ENCODE measurements at regions not wholly inside any gene's neighbourhood (a gene's known extent, or its start where the extent isn't known, plus 50 kb on each side); places are given as distances from the start of the nearest gene placed in this dataset.

GRCh38 chr11:92714111-92714510, 255.3 kb upstream of the MTNR1B start:
- no peak for DNase-seq (ENCODE audit: low spot score)
- in situ Hi-C loops (cut with MboI; ENCODE audit: low sequenced_read_pairs, unreplicated experiment), result no loop called here
- TF ChIP-seq, protein P1, sequence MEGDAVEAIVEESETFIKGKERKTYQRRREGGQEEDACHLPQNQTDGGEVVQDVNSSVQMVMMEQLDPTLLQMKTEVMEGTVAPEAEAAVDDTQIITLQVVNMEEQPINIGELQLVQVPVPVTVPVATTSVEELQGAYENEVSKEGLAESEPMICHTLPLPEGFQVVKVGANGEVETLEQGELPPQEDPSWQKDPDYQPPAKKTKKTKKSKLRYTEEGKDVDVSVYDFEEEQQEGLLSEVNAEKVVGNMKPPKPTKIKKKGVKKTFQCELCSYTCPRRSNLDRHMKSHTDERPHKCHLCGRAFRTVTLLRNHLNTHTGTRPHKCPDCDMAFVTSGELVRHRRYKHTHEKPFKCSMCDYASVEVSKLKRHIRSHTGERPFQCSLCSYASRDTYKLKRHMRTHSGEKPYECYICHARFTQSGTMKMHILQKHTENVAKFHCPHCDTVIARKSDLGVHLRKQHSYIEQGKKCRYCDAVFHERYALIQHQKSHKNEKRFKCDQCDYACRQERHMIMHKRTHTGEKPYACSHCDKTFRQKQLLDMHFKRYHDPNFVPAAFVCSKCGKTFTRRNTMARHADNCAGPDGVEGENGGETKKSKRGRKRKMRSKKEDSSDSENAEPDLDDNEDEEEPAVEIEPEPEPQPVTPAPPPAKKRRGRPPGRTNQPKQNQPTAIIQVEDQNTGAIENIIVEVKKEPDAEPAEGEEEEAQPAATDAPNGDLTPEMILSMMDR (IDR thresholded peaks at IDR 0.05; ENCODE audit: borderline replicate concordance, control extremely low read depth, extremely low read depth, insufficient read depth, missing control alignments), result no peak

- TF ChIP-seq, protein P1 (IDR thresholded peaks at IDR 0.05; ENCODE audit: borderline replicate concordance, control extremely low read depth, extremely low read depth, insufficient read depth, missing control alignments), result no peak
- in situ Hi-C loops (cut with MboI; ENCODE audit: low sequenced_read_pairs, unreplicated experiment), result no loop called here
- DNase-seq (ENCODE audit: low spot score), result no peak
Observed at GRCh38 chr11:92717240-92717639, 252.2 kb upstream of the MTNR1B start.

DNA sequence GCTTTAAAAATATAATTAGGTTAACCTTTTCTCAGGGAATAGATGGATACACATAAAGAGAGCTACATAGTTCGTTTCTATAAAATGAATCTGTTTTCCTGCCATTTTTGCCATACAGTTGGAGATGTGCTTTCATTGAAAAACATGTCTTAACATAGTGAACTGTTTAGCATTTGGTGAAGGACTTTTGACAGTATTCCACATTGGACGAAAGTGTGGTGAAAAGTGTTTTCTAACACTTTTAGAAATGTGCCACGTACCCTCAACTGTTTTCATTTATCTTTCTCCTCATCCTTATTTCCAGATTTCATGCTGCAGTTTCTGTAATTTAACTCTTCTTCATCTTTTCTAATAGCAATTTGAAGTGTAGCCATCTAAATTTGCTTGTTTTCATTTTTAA, 249.1 kb upstream of the MTNR1B start:
- in situ Hi-C loops (cut with MboI; ENCODE audit: low sequenced_read_pairs, unreplicated experiment), result no loop called here
- DNase-seq (ENCODE audit: low spot score), result no peak
- TF ChIP-seq, protein P1 (IDR thresholded peaks at IDR 0.05; ENCODE audit: borderline replicate concordance, control extremely low read depth, extremely low read depth, insufficient read depth, missing control alignments), result no peak

DNA sequence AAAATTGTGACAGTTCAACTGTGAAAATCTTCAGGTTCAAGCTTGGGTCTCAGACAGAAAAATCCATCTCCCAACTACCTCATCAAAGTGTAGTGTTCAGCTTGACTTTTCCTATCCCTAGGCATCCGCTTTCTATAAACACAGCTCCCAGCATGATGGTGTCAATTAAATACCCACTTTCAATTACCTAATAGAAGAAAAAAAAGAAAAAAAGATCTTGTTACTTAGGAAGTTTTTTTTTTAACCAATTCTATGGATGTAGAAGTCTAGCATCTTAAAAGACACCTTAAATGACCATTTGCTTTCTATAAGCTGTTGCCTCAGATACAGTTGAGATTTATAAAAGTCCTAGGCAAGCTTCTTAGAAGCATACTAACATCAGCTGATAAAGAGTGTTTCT, 244.1 kb upstream of the MTNR1B start:
- in situ Hi-C loops (cut with MboI; ENCODE audit: low sequenced_read_pairs, unreplicated experiment), result no loop called here
- no peak for DNase-seq (ENCODE audit: low spot score)
- TF ChIP-seq, protein P1 (IDR thresholded peaks at IDR 0.05; ENCODE audit: borderline replicate concordance, control extremely low read depth, extremely low read depth, insufficient read depth, missing control alignments), result no peak

DNA sequence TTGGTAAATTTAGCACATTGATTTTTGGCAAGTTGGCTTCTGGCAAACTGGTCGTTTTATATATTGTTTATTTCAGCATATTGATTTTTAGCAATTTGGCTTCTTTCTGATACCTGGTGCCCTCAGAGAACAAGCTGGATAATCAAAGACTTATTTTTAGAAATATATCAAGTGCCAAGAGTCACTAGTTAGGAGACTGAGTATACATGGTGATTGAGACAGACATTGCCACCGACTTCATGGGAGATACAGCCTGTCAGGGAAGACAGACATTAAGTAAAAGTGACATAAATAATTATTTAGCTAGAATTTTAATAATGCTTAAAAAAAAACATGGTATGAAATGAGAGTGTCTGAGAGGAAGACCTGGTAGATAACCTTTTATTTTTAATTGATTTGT, 242.3 kb upstream of the MTNR1B start:
- in situ Hi-C loops (cut with MboI; ENCODE audit: low sequenced_read_pairs, unreplicated experiment), result no loop called here
- no peak for DNase-seq (ENCODE audit: low spot score)
- TF ChIP-seq, protein P1 (IDR thresholded peaks at IDR 0.05; ENCODE audit: borderline replicate concordance, control extremely low read depth, extremely low read depth, insufficient read depth, missing control alignments), result no peak

GRCh38 chr11:92727769-92728168, 241.7 kb upstream of the MTNR1B start:
- TF ChIP-seq, protein P1 (IDR thresholded peaks at IDR 0.05; ENCODE audit: borderline replicate concordance, control extremely low read depth, extremely low read depth, insufficient read depth, missing control alignments), result no peak
- in situ Hi-C loops (cut with MboI; ENCODE audit: low sequenced_read_pairs, unreplicated experiment), result no loop called here
- no peak for DNase-seq (ENCODE audit: low spot score)

- TF ChIP-seq, protein P1 (IDR thresholded peaks at IDR 0.05; ENCODE audit: borderline replicate concordance, control extremely low read depth, extremely low read depth, insufficient read depth, missing control alignments), result no peak
- no peak for DNase-seq (ENCODE audit: low spot score)
- in situ Hi-C loops (cut with MboI; ENCODE audit: low sequenced_read_pairs, unreplicated experiment), result no loop called here
Observed at GRCh38 chr11:92728628-92729027, 240.8 kb upstream of the MTNR1B start.
